ENCODE measurements at regions not wholly inside any gene's neighbourhood (a gene's known extent, or its start where the extent isn't known, plus 50 kb on each side); places are given as distances from the start of the nearest gene placed in this dataset.

GRCh38 chr4:79223993-79224776 is 101.7 kb downstream of the NAA11 start:
- Histone ChIP-seq H3K4me2 (ENCODE audit: low read length) (no peak overlapping the region), H3K36me3 (ENCODE audit: insufficient read depth, low read length) (no peaks in the 10 kb centered on the region), H3K4me3 (ENCODE audit: low read depth, low read length, poor library complexity, severe bottlenecking) (no peak overlapping the region), H3K9me2 (ENCODE audit: insufficient read depth, low read length) (no peaks in the 10 kb centered on the region; the same call in 1 of the 2 replicates), H3K9me3 (ENCODE audit: low read length) (no peaks in the 10 kb centered on the region), H4K20me1 (ENCODE audit: insufficient read depth, low read length) (no peaks in the 10 kb centered on the region), H3K27ac (ENCODE audit: low read depth, low read length, poor library complexity, severe bottlenecking) (no peak overlapping the region), H2AFZ (ENCODE audit: low read length) (no peak overlapping the region), H3K4me1 (ENCODE audit: insufficient read depth, low read length, poor library complexity, severe bottlenecking) (no peaks in the 10 kb centered on the region), H3K79me2 (ENCODE audit: insufficient read depth, low read depth, low read length) (no peaks in the 10 kb centered on the region)
- POLR2A ChIA-PET = interaction anchor here (0.8 kb wide), 1 partner anchor 11 kb away, joined by 3 read pairs; no protein-coding TSS in a partner anchor
- no TSS peak for BruUV-seq (replicated peaks)
- CTCF ChIA-PET (ENCODE audit: unreplicated experiment) = no interaction called here
- intact Hi-C loops (cut with micrococcal nuclease; ENCODE audit: unreplicated experiment) = no loop called here
- TF ChIP-seq EZH2phosphoT487 (IDR thresholded peaks at IDR 0.05; ENCODE audit: borderline replicate concordance, low read depth, low read length) (no peak), CTCF (conservative IDR thresholded peaks at IDR 0.05; ENCODE audit: low read length) (no peak)
- DNase-seq (ENCODE audit: low spot score) = no peak

GRCh38 chr4:79217025-79217424 is 108.8 kb downstream of the NAA11 start:
- Histone ChIP-seq H3K9me3 (ENCODE audit: low read length) (no peaks in the 10 kb centered on the region), H3K36me3 (ENCODE audit: insufficient read depth, low read length) (no peaks in the 10 kb centered on the region), H3K79me2 (ENCODE audit: insufficient read depth, low read depth, low read length) (no peaks in the 10 kb centered on the region), H3K27ac (ENCODE audit: low read depth, low read length, poor library complexity, severe bottlenecking) (no peak overlapping the region), H3K9me2 (ENCODE audit: insufficient read depth, low read length) (no peaks in the 10 kb centered on the region), H3K4me2 (ENCODE audit: low read length) (no peak overlapping the region), H2AFZ (ENCODE audit: low read length) (no peak overlapping the region), H3K4me1 (ENCODE audit: insufficient read depth, low read length, poor library complexity, severe bottlenecking) (no peaks in the 10 kb centered on the region), H3K4me3 (ENCODE audit: low read depth, low read length, poor library complexity, severe bottlenecking) (no peak overlapping the region), H4K20me1 (ENCODE audit: insufficient read depth, low read length) (no peaks in the 10 kb centered on the region)
- intact Hi-C loops (cut with micrococcal nuclease; ENCODE audit: unreplicated experiment) = no loop called here
- no TSS peak for BruUV-seq (replicated peaks)
- POLR2A ChIA-PET = interaction anchor here (0.6 to 1.4 kb wide), 3 partner anchors 8 to 72 kb away, joined by 3 read pairs; no protein-coding TSS in a partner anchor
- TF ChIP-seq EZH2phosphoT487 (IDR thresholded peaks at IDR 0.05; ENCODE audit: borderline replicate concordance, low read depth, low read length) (no peak), CTCF (conservative IDR thresholded peaks at IDR 0.05; ENCODE audit: low read length) (no peak)
- CTCF ChIA-PET (ENCODE audit: unreplicated experiment) = no interaction called here
- no peak for DNase-seq (ENCODE audit: low spot score)

- no peaks in the 10 kb centered on the region for H3K4me1 ChIP-seq (ENCODE audit: insufficient read depth, low read length, poor library complexity, severe bottlenecking)
- H4K20me1 ChIP-seq (ENCODE audit: insufficient read depth, low read length) = no peaks in the 10 kb centered on the region
- POLR2A ChIA-PET = interaction anchor here (0.5 to 0.8 kb wide), 2 partner anchors 11 to 562 kb away, joined by 3 read pairs; no protein-coding TSS in a partner anchor
- no peak for TF ChIP-seq EZH2phosphoT487 (IDR thresholded peaks at IDR 0.05; ENCODE audit: borderline replicate concordance, low read depth, low read length)
- no peak for TF ChIP-seq CTCF (conservative IDR thresholded peaks at IDR 0.05; ENCODE audit: low read length)
- intact Hi-C loops (cut with micrococcal nuclease; ENCODE audit: unreplicated experiment) = no loop called here
- CTCF ChIA-PET (ENCODE audit: unreplicated experiment) = no interaction called here
- H2AFZ ChIP-seq (ENCODE audit: low read length) = no peak overlapping the region
- H3K36me3 ChIP-seq (ENCODE audit: insufficient read depth, low read length) = no peaks in the 10 kb centered on the region
- H3K79me2 ChIP-seq (ENCODE audit: insufficient read depth, low read depth, low read length) = no peaks in the 10 kb centered on the region
- H3K9me3 ChIP-seq (ENCODE audit: low read length) = no peaks in the 10 kb centered on the region
- no peak overlapping the region for H3K4me3 ChIP-seq (ENCODE audit: low read depth, low read length, poor library complexity, severe bottlenecking)
- no peaks in the 10 kb centered on the region for H3K9me2 ChIP-seq (ENCODE audit: insufficient read depth, low read length)
- no TSS peak for BruUV-seq (replicated peaks)
- no peak overlapping the region for H3K4me2 ChIP-seq (ENCODE audit: low read length)
- no peak overlapping the region for H3K27ac ChIP-seq (ENCODE audit: low read depth, low read length, poor library complexity, severe bottlenecking)
- no peak for DNase-seq (ENCODE audit: low spot score)
These were observed 112.2 kb downstream of the NAA11 start for GRCh38 chr4:79213702-79214101.

All from OCI-LY7 (cell line).